ENCODE measurements at regions not wholly inside any gene's neighbourhood (a gene's known extent, or its start where the extent isn't known, plus 50 kb on each side); places are given as distances from the start of the nearest gene placed in this dataset.

DNA sequence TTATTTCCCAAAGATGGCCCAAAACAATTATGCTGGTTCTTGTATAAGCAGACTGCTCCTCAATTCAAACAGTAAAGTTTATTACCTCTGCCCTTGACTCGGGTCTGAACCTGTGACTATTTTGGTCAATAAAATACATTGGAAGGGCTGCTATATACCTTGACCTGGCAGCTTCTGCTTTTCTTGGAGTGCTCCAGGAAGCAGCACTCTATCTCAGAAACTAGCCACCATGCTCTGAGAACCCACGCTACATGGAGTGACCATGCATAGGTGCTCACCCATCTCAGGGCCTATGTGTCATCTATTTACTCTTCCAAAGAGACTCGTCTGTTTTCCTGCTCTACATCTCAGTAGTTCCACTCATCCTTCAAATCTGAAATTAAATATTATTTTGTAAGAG lies 299.9 kb downstream of the AHR start:
- no peak for DNase-seq (ENCODE audit: extremely low spot score)
- TF ChIP-seq, protein P1, sequence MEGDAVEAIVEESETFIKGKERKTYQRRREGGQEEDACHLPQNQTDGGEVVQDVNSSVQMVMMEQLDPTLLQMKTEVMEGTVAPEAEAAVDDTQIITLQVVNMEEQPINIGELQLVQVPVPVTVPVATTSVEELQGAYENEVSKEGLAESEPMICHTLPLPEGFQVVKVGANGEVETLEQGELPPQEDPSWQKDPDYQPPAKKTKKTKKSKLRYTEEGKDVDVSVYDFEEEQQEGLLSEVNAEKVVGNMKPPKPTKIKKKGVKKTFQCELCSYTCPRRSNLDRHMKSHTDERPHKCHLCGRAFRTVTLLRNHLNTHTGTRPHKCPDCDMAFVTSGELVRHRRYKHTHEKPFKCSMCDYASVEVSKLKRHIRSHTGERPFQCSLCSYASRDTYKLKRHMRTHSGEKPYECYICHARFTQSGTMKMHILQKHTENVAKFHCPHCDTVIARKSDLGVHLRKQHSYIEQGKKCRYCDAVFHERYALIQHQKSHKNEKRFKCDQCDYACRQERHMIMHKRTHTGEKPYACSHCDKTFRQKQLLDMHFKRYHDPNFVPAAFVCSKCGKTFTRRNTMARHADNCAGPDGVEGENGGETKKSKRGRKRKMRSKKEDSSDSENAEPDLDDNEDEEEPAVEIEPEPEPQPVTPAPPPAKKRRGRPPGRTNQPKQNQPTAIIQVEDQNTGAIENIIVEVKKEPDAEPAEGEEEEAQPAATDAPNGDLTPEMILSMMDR (IDR thresholded peaks at IDR 0.05): no peak
- TF ChIP-seq POLR2A (IDR thresholded peaks at IDR 0.05; ENCODE audit: low read depth) (no peak), EP300 (IDR thresholded peaks at IDR 0.05) (no peak), POLR2AphosphoS5 (IDR thresholded peaks at IDR 0.05) (no peak)
- no peaks in the 10 kb centered on the region for H3K27me3 ChIP-seq
- no peaks in the 10 kb centered on the region for H3K4me1 ChIP-seq
- 65% methylated on average over 3 of the region's 3 CpGs for WGBS
- H3K27ac ChIP-seq (replicated peaks in 1 of 4): no peak overlapping the region
- intact Hi-C loops (cut with DNase I): no loop called here
- H3K9me3 ChIP-seq: no peaks in the 10 kb centered on the region
- no peaks in the 10 kb centered on the region for H3K36me3 ChIP-seq
- H3K4me3 ChIP-seq: no peak overlapping the region

DNA sequence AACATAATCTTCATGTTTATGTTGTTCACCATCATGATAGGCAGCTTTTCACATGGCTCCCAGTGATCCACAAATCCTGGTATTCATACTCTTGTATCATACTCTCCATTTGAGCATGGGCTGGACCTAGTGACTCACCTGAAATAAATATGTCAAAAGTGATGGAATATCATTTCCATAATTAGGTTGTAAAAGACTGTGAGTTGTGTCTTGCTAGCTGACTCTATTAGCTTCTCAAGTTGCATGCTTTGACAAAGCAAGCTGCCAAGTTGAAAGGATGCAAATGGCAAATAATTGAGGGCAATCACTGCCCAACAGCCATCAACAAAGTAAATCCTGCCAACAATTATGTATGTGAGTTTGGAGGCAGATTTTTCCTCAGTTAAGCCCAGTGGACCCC lies 300.4 kb downstream of the AHR start:
- TF ChIP-seq, protein P1 (IDR thresholded peaks at IDR 0.05): no peak
- TF ChIP-seq POLR2AphosphoS5 (IDR thresholded peaks at IDR 0.05): no peak
- TF ChIP-seq EP300 (IDR thresholded peaks at IDR 0.05): no peak
- TF ChIP-seq POLR2A (IDR thresholded peaks at IDR 0.05; ENCODE audit: low read depth): no peak

DNA sequence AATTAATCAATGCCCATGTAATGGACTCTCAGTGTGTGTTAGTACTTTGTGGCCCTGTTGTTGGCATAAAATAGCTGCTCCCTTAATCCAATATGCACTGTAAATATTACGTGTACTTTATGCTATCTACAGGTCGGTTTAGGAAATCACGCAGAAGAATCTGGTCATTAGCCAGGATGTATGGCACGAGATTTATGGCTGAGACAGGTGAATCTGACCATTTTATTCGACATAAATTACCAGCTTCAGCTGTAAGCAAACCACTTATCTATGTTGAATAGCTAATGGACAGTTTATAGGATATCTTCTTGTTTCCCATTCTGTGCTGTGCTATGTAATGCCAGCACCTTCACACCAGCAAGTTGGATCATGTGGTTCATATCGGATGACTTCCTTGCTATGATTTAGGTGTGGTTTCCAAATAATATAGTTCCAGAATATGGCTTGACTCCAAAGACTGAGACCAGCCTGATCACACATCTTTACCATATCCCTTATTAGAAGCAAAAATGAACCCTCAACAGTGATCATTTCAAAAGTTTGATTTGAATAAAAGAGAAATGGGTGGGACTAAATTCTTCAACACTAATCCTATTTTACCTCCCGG lies 301.4 kb downstream of the AHR start:
- Histone ChIP-seq H3K36me3 (no peaks in the 10 kb centered on the region), H3K4me1 (no peaks in the 10 kb centered on the region), H3K27ac (replicated peaks in 1 of 4) (no peak overlapping the region), H3K4me3 (no peak overlapping the region), H3K9me3 (no peaks in the 10 kb centered on the region), H3K27me3 (no peaks in the 10 kb centered on the region)
- WGBS: 79% methylated on average over 7 of the region's 7 CpGs
- TF ChIP-seq, protein P1 (IDR thresholded peaks at IDR 0.05): no peak
- TF ChIP-seq EP300 (IDR thresholded peaks at IDR 0.05) (no peak), POLR2AphosphoS5 (IDR thresholded peaks at IDR 0.05) (no peak), POLR2A (IDR thresholded peaks at IDR 0.05; ENCODE audit: low read depth) (no peak)
- intact Hi-C loops (cut with DNase I): no loop called here
- no peak for DNase-seq (ENCODE audit: extremely low spot score)

More for the DNA sequence above, 300.4 kb downstream of the AHR start:
- intact Hi-C loops (cut with DNase I): no loop called here
- no peak overlapping the region for H3K27ac ChIP-seq (replicated peaks in 1 of 4)
- no peak for DNase-seq (ENCODE audit: extremely low spot score)
- no peaks in the 10 kb centered on the region for H3K9me3 ChIP-seq
- no peak overlapping the region for H3K4me3 ChIP-seq
- no peaks in the 10 kb centered on the region for H3K36me3 ChIP-seq
- no peaks in the 10 kb centered on the region for H3K27me3 ChIP-seq
- no peaks in the 10 kb centered on the region for H3K4me1 ChIP-seq

DNA sequence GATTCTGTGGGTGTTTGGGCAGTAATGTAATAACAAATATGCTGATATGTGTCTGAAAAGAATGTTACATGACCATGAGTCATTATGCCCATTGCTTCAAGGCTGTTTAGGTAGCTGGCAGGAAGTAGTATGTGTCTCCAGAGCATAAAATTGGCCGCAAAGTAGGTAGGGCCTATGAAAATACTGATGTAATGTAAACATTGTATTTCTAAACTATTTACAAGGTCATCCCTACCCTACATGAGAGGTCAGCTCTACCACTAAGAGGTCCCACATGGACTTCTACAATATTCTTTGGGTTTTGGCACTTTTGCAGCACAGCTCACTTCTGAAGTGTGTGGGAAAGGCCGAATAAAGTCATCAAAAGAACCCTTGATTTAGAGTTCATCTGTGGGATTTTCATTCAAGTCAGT lies 301.9 kb downstream of the AHR start:
- 79% methylated on average over 2 of the region's 2 CpGs for WGBS
- Histone ChIP-seq H3K4me3 (no peak overlapping the region), H3K36me3 (no peaks in the 10 kb centered on the region), H3K4me1 (no peaks in the 10 kb centered on the region), H3K27ac (replicated peaks in 1 of 4) (no peak overlapping the region), H3K9me3 (no peaks in the 10 kb centered on the region), H3K27me3 (no peaks in the 10 kb centered on the region)
- intact Hi-C loops (cut with DNase I): no loop called here
- no peak for DNase-seq (ENCODE audit: extremely low spot score)
- TF ChIP-seq EP300 (IDR thresholded peaks at IDR 0.05) (no peak), POLR2AphosphoS5 (IDR thresholded peaks at IDR 0.05) (no peak), POLR2A (IDR thresholded peaks at IDR 0.05; ENCODE audit: low read depth) (no peak)
- TF ChIP-seq, protein P1 (IDR thresholded peaks at IDR 0.05): no peak

DNA sequence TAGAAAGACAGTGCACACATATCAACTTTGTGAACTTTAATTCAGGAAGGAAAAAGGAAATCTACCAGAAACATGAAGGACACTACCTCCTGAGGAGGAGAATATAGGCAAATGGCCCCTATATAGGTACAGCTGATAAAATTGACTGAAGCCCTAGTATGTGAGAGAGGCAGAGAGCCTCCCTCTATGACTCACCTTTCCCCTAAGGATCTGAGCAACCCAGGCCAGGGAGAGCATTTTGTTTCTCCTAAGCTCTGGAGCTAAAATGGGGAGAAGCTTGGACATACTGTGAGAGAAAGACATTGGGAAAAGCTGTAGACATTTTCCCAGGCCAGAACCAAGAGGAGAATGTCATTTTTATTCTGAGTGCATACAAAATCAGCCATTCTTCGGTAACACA lies 303.5 kb downstream of the AHR start:
- no CpG with 5 or more reads among the region's 1 CpG for WGBS
- Histone ChIP-seq H3K4me3 (no peak overlapping the region), H3K9me3 (no peaks in the 10 kb centered on the region)

More for the DNA sequence above, 303.5 kb downstream of the AHR start:
- no peaks in the 10 kb centered on the region for H3K4me1 ChIP-seq
- TF ChIP-seq POLR2AphosphoS5 (IDR thresholded peaks at IDR 0.05) (no peak), POLR2A (IDR thresholded peaks at IDR 0.05; ENCODE audit: low read depth) (no peak), EP300 (IDR thresholded peaks at IDR 0.05) (no peak)
- TF ChIP-seq, protein P1 (IDR thresholded peaks at IDR 0.05): no peak
- no peak for DNase-seq (ENCODE audit: extremely low spot score)
- no peaks in the 10 kb centered on the region for H3K27me3 ChIP-seq
- intact Hi-C loops (cut with DNase I): no loop called here
- no peaks in the 10 kb centered on the region for H3K36me3 ChIP-seq
- H3K27ac ChIP-seq (replicated peaks in 1 of 4): no peak overlapping the region

All from esophagus muscularis mucosa (tissue), 4 donors.